ENCODE measurements at regions not wholly inside any gene's neighbourhood (a gene's known extent, or its start where the extent isn't known, plus 50 kb on each side); places are given as distances from the start of the nearest gene placed in this dataset.
"Not testable (repeated sequence)": the region's sequence is repeated elsewhere in the genome, so short reads cannot be mapped to it uniquely, and the experiment has no call there.

DNA sequence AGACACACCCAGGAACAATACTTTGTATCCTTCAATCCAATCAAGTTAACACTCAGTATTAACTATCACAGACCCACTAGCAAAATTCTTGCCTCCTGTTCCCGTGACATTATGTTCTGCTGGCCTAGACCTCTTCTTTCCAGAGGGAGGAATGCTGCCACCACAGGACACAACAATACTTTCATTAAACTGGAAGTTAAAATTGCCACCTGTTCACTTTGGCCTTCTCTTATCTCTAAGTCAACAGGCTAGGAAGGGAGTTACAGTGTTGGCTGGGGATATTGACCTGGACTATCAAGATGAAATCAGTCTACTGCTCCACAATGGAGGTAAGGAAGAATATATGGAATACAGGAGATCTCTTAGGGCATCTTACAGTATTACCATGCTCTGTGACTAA, 1000.4 kb upstream of the GBE1 start:
- no peak for DNase-seq (ENCODE audit: low read depth)

DNA sequence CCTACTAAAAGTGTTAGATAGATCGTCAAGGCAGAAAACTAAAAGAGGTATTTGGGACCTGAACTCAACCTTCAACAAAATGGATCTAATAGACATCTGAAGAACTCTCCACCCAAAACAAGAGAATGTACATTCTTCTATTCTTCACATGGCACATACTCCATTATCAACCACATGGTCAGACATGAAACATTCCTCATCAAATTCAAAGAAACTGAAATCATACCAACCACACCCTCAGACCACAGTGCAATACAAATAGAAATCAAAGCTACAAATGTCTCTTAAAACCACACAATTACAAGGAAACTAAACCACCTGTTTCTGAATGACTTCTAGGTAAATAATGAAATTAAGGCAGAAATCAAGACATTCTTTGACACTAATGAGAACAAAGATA, 984.1 kb upstream of the GBE1 start:
- DNase-seq (ENCODE audit: low read depth): no peak

DNA sequence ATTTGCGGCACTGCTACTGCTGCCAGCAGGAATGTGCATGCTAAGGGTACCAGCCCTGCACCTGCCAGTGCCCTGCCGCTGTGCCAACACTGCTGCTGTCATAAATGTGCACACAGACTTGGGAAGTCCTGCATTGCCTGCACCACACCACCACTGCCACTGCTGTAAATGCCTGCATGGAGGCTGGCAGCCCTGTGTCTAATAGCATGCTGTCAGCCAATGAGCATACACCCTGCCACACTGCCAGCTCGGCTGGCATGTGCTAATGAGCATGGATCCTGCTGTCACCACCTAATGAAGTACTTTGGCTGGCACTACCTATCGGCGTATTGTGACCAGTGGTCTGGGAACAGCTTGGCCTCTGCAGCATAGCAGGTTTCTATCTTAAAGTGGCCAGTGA, 981.8 kb upstream of the GBE1 start:
- DNase-seq (ENCODE audit: low read depth): no peak

DNA sequence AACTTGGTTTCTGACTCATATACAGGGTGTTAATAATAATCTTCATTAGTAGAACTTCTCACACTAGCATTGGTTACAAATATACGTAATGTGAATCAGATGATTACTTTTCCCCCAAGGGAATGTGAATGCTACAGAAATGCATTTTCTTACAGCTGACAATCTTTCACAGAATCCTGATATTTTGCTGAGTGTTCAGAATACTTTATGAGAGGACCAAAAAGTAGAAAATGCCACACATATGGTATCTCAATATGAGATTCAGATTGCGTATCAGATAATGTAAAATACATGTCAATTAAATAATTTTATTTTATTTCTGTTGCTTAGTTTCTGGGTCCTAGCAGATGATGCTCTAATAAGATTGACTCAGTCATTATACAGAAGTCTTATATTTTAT, 979.9 kb upstream of the GBE1 start:
- DNase-seq (ENCODE audit: low read depth): no peak

DNA sequence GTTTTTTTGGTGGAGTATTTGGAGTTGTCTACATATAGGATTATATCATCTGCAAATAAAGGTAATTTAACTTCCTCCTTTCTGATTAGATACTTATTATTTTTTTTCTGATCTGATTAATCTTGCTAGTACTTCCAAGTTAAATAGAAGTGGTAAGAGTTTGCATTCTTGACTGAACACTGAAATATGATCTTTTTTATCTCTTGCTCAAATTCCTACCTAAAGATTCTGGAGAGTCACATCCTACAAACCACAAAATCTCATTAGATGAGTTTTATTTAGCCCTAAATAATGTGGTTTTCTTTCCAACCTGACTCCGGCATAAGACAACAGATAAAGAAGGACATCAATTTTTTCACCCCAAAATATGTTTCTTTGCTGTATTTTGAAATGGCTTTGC, 977.9 kb upstream of the GBE1 start:
- DNase-seq (ENCODE audit: low read depth): no peak

DNA sequence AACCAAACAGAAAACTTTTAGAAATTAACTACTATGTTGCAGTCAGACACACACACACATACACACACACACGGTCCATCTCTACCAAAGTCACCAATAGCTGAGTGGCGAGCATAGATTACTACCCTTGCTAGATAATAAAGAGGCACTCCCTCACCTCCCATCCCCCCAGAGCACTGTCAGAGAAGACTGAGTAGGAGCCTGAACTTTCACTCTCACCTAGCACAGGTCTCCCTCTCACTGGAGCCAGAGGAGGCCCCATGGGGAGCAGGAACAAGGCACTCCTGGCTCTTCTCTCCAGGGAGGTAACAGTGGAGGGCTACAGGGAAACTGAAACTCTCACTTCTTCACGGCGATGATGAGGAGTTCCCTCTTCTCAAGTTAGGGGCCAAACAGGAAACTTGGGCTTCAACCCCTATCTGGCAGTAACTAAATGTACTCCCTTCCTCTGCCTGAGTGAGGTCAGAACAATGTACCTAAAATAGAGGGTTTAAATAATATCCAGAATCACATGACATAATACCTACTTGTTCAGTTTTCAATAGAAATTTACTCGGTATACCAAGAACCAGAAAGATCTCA, 975.3 kb upstream of the GBE1 start:
- no peak for DNase-seq (ENCODE audit: low read depth)

DNA sequence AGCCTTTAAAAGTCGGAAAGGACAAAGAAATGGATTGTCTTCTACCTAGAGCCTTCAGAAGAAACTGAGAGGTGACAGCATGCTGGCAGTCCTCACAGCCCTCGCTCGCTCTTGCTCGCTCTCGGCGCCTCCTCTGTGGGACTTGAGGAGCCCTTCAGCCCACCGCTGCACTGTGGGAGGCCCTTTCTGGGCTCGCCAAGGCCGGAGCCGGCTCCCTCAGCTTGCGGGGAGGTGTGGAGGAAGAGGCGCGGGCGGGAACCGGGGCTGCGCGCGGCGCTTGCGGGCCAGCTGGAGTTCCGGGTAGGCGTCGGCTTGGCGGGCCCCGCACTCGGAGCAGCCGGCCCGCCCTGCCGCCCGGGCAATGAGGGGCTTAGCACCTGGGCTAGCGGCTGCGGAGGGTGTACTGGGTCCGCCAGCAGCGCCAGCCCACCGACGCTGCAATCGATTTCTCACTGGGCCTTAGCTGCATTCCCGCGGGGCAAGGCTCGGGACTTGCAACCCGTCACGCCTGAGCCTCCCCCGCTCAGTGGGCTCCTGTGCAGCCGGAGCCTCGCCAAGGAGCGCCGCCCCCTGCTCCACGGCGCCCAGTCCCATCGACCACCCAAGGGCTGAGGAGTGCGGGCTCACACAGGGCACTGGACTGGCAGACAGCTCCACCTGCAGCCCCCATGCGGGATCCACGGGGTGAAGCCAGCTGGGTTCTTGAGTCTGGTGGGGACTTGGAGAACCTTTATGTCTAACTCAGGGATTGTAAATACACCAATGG, 953.8 kb upstream of the GBE1 start:
- no peak for DNase-seq (ENCODE audit: low read depth)

DNA sequence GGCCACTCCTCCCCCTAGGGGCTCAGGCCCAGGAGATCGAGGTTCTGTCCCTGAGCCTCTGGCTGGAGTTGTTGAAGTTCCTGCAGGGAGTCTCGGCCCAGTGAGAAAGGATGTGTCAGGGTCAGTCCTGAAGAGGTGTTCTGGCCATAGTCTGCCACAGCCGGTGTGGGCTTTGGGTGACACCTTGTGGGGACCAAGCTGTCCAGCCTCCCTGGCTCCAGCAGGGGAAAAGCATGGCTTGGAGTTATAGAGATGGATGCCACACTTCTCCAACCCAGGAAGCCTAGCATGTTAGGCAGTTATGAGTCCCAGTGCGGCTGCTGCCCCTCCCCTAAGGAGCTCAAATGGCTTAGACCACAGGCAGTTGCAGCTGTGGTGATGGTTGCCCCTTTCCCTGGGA, 945.6 kb upstream of the GBE1 start:
- DNase-seq (ENCODE audit: low read depth): no peak

DNA sequence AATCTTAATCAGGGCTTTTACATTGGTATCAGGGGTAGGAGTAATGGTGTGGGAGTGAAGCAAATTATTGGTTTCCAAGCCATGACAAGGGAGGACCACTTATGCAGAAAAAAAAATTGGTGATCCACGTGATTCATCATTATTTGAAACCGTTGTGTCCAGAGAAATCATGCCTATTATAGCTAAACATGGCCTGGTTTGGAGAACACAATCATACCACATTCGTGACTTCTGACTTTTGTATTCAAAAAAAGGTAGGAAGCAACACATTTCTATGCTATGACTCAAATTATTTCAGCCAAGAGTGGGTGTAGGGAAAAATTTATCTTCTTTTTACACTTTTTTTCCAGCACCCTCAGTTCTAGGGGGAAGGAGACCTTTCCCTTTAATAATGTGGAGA, 924.3 kb upstream of the GBE1 start:
- DNase-seq (ENCODE audit: low read depth): no peak

DNA sequence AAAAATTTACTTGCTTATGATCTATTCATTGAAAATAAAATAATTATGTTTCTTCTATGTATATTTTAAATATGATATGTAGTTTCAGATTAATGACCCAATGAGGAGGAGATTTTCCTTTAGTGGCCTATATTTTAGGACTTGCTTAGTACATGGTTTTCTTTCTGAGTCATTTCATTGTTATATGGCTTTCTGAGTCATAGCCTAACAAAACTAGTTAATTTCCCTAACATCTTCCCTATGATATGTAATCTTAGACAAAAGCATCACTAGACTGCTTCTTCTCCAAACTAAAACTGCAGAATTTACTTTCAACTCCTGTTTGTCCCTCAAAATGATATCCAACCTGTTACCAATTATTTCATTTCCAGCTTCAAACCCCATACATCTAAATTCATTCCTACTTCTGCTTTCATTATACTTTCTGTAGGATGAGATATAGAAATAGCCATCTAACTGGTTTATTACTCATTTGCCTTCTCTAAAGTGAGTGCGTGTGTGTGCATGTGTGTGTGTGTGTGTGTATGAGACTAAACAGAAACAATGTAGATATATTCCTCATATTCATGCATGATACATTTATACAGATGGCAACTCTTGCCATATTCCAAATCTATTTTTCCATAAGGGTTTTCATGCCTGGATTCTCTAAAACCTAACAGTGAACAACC, 915.0 kb upstream of the GBE1 start:
- no peak for DNase-seq (ENCODE audit: low read depth)

DNA sequence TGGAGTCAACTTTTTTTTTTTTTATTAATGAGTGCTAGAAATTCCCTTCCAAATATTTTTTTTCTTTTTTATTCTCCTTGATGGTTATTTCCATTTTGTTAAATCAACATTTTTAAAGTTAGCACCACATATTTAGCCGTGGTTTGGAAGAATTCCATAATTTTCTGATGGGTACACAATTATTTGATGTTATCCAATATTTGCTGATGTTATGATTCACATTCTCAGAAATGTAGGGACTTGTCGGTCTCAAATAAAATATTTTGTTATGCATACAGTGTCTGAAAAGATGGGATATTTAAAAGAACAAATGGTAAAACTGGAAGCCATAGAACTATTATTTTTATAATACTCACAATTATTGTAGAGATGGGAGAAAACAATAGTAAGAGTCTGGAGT, 911.5 kb upstream of the GBE1 start:
- no peak for DNase-seq (ENCODE audit: low read depth)

DNA sequence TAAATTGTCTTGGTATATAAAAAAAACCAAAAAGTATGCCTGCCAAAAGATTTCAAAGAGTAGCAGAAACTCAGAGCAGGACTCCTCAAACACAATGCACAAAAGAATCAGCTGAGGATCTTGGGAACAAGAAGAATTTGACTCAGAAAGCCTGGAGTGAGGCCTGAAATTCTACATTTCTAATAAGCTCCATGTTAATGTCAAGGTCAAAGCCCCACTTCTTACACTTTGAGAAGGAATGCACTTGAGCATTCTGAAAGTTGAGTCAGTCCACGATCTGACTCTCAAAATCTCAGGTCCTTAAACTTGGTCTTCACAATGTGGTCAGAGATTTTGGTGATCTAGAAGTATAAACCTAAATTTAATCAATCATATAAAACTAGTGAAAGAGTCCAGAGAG, 910.0 kb upstream of the GBE1 start:
- DNase-seq (ENCODE audit: low read depth): no peak

DNA sequence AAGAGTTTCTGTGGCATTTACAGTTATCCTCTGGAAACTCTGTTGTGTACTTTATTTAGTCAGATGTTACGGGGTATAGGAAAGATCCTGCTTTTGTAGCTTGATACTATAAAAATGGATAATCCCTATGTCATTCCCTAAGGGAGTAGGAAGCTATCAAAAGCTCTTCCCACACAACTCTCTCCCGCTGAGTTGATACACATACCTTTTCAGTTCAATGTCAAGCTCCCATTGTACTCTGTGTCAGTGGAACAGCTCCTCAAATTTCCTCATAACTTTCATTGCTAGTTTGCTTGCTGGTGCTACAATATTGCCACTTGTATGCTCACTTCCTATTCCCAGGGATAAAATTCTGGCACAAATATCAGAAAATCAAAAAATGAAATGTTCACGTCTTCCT, 893.3 kb upstream of the GBE1 start:
- no peak for DNase-seq (ENCODE audit: low read depth)

DNA sequence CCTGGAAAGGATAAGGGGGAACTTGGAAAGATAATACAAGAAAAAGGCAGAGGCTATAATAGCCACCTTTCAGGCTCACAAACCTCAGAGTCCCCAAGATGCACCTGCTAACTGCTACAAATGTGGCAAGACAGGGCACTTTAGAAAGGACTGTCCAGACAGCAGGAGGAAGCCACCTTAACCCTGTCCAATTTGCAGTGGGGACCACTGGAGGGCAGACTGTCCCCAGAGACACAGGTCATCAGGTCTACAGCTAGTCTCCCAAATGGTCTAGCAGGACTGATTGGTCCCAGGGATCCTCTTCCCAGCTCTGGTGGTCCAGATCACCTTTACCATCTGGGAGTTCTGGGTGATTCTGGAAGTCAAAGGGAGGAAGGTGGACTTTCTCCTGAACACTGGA, 882.5 kb upstream of the GBE1 start:
- DNase-seq (ENCODE audit: low read depth): no peak

DNA sequence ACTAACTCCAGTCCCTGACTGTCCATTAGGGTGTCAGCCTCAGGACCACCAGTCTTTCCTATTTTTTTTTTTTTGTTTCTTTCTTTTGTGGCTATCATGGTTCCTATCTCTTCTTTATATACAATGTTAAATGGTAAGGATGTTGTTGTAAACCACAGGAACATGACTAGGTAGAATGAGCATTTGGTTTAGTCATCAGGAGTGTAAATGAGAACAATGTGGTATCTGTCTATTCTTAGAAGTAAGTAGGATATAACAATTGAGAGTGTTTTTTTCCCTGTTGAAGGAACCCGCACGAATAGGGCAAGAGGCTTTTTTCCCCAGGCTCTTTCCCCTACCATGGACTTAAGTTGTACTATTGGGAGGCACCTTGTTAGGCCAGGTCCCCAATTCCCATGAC, 880.3 kb upstream of the GBE1 start:
- no peak for DNase-seq (ENCODE audit: low read depth)

DNA sequence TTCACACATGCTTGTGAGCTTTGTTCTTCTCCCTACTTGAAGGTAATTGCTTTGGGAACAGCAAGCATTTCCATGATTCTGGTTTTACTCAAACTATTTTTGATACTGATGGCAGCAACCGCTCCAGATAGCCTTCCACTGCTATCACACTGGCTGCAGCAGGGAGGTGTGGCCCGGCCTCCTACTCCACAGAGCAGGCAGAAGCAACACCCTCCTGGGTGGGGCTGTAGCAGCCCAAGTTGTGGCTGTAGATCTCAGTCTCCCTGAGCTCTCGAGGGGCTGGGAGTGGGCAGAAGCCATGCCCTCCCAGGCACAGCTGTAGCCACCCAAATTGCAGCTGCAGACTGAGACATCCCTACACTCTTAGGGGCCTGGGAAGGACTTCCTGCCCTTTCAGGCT, 878.8 kb upstream of the GBE1 start:
- DNase-seq (ENCODE audit: low read depth): no peak

DNA sequence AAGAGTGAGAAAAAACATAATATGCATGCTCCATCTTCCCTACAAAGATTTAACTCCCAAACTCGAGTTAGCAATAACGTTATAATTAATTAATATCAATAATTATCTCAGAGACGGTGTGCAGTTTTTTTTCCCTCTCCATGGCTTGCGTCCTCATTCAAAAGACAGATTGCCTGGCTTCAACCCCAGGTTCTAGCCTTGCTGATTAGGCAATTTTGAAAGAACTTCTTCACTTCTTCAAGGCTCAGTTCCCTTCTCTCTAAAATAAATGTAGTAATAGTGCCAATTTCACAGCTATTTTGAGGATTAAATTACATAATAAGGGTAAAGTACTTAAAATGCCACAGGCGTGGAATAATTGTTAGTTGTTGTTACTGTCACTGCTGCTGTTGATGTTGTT, 876.1 kb upstream of the GBE1 start:
- no peak for DNase-seq (ENCODE audit: low read depth)

DNA sequence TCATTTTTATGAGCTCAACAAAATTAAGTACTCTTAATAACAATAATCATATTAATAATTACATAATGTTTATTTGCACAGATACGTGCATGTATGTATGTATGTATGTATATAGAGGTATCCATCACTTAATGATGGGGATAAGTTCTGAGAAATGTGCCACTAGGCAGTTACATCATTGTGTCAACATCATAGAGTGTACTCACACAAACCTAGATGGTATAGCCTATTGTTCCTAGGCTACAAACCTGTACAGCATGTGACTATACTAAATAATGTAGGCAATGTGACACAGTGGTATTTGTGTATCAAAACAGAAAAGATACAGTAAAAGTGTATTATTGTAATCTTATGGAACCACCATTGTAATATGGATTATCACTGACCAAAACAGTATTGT, 874.7 kb upstream of the GBE1 start:
- no peak for DNase-seq (ENCODE audit: low read depth)

DNA sequence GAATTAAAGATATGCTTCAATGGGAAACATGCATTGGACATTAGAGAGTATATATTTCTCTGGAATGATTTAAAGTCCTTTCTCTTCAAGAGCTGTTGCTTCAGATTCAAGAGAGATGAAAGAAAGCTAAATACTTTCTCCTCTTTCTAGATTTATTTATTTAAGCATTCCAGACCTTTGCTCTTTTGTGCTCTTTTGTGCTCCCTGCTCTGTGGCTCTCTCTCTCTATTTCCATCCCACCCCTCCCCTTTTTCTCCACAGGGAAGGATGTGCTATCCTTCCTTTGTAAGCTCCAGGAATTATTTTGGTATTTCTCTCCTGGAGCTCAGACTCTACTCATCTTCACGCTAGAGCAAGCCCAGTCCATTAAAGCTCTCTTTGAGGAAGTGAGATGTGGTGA, 871.9 kb upstream of the GBE1 start:
- no peak for DNase-seq (ENCODE audit: low read depth)

DNA sequence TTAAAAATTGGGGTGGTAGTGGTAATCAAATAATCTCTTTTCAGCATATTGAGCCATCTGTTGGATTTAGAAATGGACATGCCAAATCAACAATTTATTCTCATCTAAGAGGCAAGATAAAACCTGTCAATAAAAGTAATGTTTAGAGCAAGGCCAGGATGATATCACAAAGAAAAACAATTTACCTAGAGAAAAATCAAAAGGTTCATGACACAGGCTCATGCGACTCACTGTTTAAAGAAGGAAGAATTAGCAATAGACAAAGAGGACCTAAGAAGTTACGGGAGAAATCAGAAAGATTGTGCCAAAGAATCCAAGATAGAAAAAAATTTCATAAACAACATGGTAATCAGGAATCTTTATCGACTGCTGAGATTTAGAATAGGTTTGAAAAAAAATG, 868.5 kb upstream of the GBE1 start:
- no peak for DNase-seq (ENCODE audit: low read depth)

DNA sequence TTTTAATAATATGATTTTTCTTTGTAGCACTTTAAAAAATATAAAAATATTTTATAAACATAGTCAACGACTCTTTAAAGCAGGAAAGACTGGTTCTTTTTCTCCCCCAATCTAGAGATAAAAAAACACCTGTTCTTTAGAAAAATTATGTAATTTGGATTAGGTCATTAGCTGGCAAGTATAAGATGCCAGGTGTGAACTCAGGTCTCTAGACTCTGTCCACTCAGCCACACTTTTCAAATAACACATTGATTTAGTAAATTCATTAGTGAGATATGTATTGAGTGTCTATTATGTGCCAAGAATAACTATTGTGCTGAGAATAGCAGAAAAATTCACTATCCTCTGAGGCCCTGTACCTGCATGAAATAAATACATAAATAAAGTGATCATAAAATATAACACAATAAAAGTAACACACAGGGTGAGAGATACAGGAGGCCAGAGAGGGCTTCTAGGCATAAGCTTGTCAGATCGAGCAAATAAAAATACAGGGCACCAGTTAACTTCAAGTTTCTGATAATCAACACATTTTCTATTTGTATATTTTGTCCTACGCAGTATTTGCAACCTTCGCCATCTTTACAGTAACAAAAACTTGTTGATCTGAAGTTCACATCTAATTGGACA, 867.1 kb upstream of the GBE1 start:
- DNase-seq (ENCODE audit: low read depth): no peak

DNA sequence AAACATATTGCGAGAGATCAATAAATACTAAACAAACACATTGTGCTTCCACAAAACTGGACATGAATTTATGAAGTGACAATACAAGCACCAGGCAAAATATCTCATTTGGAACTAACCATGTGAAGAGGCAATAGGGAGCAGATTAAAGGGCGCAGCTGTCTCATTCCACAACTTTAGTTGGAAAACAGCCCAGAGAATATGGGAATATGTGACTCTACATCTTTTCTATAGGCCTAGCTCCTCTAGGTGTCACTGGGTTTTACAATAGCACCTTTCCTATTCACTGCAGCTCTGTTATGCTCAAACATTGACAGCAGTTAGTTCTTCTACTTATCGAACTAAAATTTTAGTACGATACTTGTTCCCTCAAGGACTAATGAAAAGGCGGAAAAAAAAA, 866.3 kb upstream of the GBE1 start:
- no peak for DNase-seq (ENCODE audit: low read depth)

DNA sequence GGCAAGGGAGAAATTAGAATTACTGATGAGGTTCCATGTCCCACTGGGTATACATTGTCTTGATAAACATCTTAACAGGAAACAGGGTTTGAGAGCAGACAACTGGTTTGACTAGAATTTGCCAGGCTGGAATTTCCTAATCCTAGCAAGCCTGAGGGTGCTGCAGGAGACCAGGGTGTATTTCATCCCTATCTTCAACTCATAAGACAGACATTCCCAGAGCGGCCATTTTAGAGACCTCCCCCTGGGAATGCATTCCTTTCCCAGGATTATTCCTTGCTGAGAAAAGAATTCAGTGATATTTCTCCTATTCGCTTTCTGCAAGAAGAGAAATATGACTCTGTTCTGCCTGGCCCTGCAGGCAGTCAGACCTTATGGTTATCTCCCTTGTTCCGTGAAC, 859.3 kb upstream of the GBE1 start:
- DNase-seq (ENCODE audit: low read depth): not testable (repeated sequence)
